Amniotic stem cell (primary cell): ENCODE measurements at regions not wholly inside any gene's neighbourhood (a gene's known extent, or its start where the extent isn't known, plus 50 kb on each side); places are given as distances from the start of the nearest gene placed in this dataset.
"Not testable (repeated sequence)": the region's sequence is repeated elsewhere in the genome, so short reads cannot be mapped to it uniquely, and the experiment has no call there.

Experiments
- DNase-seq: peaks from one replicate; lab custom pipeline; 2025; lab: John Stamatoyannopoulos, UW

GRCh38 chr3:74978684-74979083 lies 364.2 kb upstream of the CNTN3 start:
- DNase-seq, result no peak

- not testable (repeated sequence) for DNase-seq
Measured at GRCh38 chr3:74985028-74985904, 370.8 kb upstream of the CNTN3 start.

GRCh38 chr3:74988095-74988494 lies 373.6 kb upstream of the CNTN3 start:
- no peak for DNase-seq

- no peak for DNase-seq
Measured at GRCh38 chr3:74992898-74993297, 378.4 kb upstream of the CNTN3 start.

- DNase-seq, result no peak
Measured at GRCh38 chr3:75001330-75001729, 386.9 kb upstream of the CNTN3 start.

- no peak for DNase-seq
Measured at GRCh38 chr3:75012791-75013331, 398.4 kb upstream of the CNTN3 start.

GRCh38 chr3:75014008-75014407 lies 399.5 kb upstream of the CNTN3 start:
- DNase-seq, result no peak

- no peak for DNase-seq
Measured at GRCh38 chr3:75015280-75015679, 400.8 kb upstream of the CNTN3 start.

GRCh38 chr3:75035146-75035545 lies 420.7 kb upstream of the CNTN3 start:
- no peak for DNase-seq

- DNase-seq, result no peak
Measured at GRCh38 chr3:75042941-75043340, 428.5 kb upstream of the CNTN3 start.

- no peak for DNase-seq
Measured at GRCh38 chr3:75048650-75049049, 434.2 kb upstream of the CNTN3 start.

- DNase-seq, result no peak
Measured at GRCh38 chr3:75049533-75049932, 435.1 kb upstream of the CNTN3 start.

GRCh38 chr3:75059120-75059519 lies 444.7 kb upstream of the CNTN3 start:
- no peak for DNase-seq

- no peak for DNase-seq
Measured at GRCh38 chr3:75061806-75062205, 447.3 kb upstream of the CNTN3 start.

- no peak for DNase-seq
Measured at GRCh38 chr3:75075158-75075557, 460.7 kb upstream of the CNTN3 start.

- DNase-seq, result no peak
Measured at GRCh38 chr3:75076481-75076880, 462.0 kb upstream of the CNTN3 start.

GRCh38 chr3:75078290-75078689 lies 463.8 kb upstream of the CNTN3 start:
- no peak for DNase-seq

GRCh38 chr3:75082845-75083244 lies 468.4 kb upstream of the CNTN3 start:
- no peak for DNase-seq

GRCh38 chr3:75089841-75090240 lies 475.4 kb upstream of the CNTN3 start:
- DNase-seq, result no peak

GRCh38 chr3:75101329-75102147 lies 487.1 kb upstream of the CNTN3 start:
- no peak for DNase-seq

- no peak for DNase-seq
Measured at GRCh38 chr3:75110741-75111140, 496.3 kb upstream of the CNTN3 start.

GRCh38 chr3:75115695-75116094 lies 501.2 kb upstream of the CNTN3 start:
- no peak for DNase-seq

GRCh38 chr3:75118779-75119178 lies 504.3 kb upstream of the CNTN3 start:
- DNase-seq, result no peak
